Activated CD4-positive, alpha-beta T cell treated with anti-CD3 and anti-CD28 coated beads, Interleukin-2, Interleukin-6, amounts not matched to agents 100 ng/mL and 50 ng/mL, durations not matched to agents 16 hours and 8 hours (primary cell): ENCODE measurements at regions not wholly inside any gene's neighbourhood (a gene's known extent, or its start where the extent isn't known, plus 50 kb on each side); places are given as distances from the start of the nearest gene placed in this dataset.
"Not testable (repeated sequence)": the region's sequence is repeated elsewhere in the genome, so short reads cannot be mapped to it uniquely, and the experiment has no call there.

Experiments
- DNase-seq: peaks from one replicate; pipeline ENCODE4 v3.0.0-alpha.2; 2020

- DNase-seq = no peak
These were observed 483.1 kb upstream of the PIK3R1 start for GRCh38 chr5:67732471-67732870.

DNA sequence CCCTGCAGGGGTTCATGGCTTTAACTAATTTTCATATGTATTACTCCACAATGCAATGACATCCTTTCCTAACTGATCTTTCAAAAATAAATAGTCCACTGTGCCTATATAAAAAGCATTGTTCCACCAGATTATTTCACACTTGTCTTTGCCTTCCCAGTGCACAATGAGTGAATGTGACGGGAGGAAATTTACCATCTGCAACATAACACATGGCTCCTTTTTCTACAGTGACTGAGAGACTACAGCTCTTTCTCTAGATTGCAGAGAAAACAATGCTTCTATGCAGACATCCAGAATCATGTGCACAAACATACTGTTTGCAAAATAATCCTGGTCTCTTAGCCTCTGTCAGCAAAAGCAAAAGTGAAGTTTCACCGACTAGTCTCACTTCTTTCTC, 483.7 kb upstream of the PIK3R1 start:
- DNase-seq = no peak

DNA sequence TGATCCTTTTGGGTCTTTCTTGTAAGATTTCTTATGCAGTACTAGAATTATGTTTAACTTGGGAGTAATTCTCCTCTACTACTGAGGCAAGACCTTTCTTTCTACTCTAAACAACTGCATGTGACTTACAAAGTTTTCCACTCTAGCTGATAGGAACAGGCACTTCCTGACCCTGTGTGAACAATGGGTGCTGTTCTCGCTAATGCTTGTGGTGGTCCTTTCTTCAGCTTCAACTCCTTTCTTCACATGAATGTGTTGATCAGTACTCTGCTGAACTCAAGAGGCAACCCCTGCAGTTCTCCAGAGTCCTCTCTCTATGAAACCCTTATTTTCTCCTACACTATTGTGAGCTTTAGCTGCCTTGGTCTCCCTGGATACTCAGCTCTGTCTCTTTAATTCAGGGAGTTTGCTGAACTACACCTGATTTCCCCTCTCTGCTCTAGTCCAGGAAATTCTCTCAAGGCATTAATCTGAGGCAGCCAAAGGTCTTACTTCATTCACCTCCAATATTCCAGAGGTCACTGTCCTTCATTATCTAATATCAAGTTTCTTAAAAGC, 484.6 kb upstream of the PIK3R1 start:
- DNase-seq = no peak

DNA sequence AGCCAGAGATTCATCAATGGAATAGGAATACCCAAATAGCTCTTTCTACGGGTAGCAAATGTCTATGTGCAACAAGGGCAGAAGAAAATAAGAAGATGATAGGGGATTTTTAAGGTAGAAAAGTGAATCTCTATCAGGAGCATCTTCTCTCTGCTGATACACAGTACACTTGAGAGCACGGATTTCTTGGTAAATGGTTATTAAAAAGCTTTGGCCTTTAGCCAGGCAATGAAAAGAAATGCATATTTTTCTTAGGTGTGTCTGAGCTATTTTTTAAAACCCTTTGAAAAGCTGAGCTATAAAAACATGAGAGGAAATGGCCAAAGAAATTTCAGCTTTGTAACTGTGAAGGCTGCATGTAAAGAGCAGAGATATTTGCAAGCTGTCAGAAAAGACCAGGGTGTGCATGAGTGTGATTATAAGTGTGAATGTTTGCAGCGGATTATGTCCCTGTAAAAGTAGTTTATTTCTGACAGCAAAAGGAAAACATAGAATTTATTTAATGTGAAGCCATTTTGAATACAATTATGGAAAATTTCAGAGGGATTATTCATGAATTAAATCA, 487.1 kb upstream of the PIK3R1 start:
- DNase-seq = no peak

GRCh38 chr5:67725604-67726003, 490.0 kb upstream of the PIK3R1 start:
- no peak for DNase-seq

GRCh38 chr5:67724412-67725135, 491.0 kb upstream of the PIK3R1 start:
- no peak for DNase-seq

DNA sequence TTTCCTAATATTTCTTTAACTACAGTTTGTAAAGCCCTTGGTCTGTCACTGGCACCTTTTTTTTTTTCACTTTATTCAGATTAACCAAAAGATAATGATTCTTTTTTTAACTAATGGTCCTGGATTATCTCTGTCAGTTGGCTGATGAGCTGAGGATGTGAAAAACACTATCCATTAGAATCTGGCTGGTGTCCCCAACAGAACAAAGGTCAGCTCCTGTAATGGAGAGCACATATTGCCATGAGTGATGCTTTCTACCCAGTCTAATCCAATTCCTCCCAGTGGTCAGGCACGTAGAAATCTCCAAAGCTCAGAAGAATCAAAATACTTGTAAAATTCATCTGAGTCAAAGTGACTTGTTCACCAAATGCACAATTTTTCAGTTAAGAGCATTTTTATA, 491.7 kb upstream of the PIK3R1 start:
- DNase-seq = no peak

DNA sequence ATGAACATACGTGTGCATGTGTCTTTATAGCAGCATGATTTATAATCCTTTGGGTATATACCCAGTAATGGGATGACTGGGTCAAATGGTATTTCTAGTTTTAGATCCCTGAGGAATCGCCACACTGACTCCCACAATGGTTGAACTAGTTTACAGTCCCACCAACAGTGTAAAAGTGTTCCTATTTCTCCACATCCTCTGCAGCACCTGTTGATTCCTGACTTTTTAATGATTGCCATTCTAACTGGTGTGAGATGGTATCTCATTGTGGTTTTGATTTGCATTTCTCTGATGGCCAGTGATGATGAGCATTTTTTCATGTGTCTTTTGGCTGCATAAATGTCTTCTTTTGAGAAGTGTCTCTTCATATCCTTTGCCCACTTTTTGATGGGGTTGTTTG, 493.0 kb upstream of the PIK3R1 start:
- DNase-seq = not testable (repeated sequence)

GRCh38 chr5:67720162-67720772, 495.3 kb upstream of the PIK3R1 start:
- no peak for DNase-seq

- no peak for DNase-seq
These were observed 505.4 kb upstream of the CD180 start for GRCh38 chr5:67702008-67702407.

- DNase-seq = no peak
These were observed 503.0 kb upstream of the CD180 start for GRCh38 chr5:67699560-67699959.

DNA sequence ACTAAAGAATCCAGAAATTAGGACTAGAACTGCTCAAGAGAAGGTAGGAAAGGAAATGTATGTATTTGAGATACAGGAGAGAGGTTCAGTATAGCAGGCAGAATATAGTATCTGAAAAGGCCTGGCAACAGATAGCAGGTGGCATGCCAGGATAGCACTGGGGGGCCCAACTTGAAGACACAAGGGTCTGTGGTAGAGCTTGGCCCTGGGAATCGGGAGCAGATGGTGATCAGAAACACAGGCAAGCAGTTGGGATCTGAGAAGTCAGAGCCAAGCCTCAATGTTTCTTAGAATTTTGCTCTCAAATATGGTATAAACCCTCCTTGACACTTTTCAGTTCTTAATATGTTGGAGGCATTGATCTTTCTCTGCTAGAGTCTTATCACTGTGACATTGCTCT, 499.8 kb upstream of the CD180 start:
- DNase-seq = no peak

GRCh38 chr5:67695369-67695768, 498.8 kb upstream of the CD180 start:
- DNase-seq = no peak

DNA sequence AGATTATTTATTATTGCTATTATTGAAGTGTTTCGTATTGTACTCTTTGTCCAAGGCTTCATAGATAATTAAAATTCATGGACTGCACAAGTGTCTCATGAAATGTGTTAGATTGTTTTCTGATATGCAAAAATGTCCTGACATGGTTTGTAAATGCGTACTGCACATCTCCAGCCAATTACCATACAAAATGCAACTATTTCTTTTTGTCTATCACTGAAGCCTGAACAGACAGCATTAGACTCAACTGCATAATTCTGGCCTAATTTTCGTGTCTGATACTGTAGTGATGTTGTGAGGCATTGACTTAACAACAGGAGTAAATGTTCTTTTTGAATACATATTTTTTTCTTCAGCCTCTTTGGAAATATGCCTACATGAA, 498.2 kb upstream of the CD180 start:
- no peak for DNase-seq

DNA sequence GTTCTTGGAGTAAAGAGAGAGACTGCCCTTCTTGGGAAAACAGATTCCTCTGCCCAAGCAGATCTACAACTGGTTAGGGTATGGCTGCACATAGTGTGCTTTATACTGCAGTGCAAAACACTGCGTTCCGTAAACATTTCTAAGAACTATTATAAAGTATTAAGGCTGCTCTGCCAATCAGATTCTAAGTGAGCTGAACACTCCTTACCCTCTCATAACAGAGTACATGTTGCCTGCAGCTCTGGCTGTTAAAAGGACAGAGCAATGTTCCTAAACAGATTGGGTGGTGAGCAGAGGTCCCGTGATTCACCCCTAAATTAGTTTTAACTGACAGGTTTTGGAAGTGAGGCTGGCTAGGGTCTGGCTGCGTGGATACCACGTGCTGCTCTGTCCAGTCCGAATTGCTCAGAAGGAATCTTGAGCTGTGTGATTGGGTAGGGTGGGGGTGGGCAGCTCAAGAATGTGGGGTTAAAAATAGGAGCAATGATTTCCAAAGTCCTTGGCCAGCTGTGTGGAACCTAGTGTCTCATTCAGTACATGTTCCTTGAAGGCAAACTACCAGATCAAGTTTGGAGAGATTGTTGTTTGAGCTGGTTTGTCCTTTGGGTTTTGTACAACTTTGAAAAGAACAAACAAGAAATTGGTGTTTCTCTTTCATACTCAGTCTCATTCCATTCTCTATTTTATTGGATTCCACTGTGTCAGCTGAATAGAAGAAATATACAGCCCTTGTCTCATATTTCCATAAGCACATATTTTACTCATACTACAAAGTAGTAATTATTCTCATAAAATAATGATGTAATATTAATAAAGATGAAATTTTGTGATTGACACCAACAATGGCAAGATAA, 497.6 kb upstream of the CD180 start:
- no peak for DNase-seq

- no peak for DNase-seq
These were observed 490.1 kb upstream of the CD180 start for GRCh38 chr5:67686746-67687145.

DNA sequence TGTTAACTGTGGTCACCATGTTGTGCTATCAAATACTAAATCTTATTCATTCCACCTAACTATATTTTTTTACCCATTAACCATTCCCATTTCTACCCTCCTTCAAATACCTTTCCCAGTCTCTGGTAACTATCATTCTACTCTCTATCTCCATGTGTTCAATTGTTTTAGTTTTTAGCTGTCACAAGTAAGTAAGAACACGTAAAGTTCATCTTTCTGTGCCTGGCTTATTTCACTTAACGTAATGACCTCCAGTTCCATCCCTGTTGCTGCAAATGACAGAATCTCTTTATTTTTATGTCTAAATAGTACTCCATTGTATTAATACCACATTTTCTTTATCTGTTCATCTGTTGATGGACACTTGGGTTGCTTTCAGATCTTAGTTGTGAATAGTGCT, 485.1 kb upstream of the CD180 start:
- DNase-seq = no peak

DNA sequence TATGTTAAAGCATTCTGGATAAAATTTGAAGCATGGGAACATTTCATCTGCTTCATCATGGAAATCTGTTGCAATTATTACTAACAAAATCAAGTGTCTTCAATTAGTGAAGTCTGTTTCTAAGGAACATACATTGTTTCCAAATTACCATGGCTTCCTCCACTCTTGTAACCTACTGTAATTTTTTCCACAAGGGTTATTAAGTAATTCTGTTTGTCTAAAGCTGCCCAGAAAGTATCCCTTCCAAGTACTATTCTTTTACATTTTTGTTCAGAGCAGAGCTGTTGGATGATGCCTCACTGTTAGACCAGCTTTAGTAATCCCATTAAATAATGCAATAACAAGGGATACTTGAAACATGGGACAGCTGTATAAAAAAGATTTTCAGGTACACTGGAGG, 483.5 kb upstream of the CD180 start:
- no peak for DNase-seq

- no peak for DNase-seq
These were observed 482.7 kb upstream of the CD180 start for GRCh38 chr5:67679184-67679841.

DNA sequence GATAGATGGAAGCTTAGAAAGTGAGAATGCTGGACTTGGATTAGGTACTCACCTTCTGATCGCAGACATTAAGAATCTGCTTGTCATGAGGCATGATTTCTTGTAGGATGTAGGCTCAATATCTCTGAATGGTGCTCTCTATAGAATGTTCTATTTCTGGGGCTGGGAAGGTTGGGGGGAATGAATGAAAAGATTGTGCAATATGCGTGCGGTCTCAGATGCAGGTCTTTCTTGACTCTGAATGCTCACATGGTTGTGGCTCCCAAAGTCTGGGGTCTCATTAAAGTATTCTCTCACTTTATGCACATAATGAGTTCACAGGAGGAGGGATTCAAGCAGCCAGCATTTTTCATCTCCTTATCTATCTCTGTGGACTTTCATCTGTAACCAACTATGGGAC, 482.0 kb upstream of the CD180 start:
- DNase-seq = no peak

DNA sequence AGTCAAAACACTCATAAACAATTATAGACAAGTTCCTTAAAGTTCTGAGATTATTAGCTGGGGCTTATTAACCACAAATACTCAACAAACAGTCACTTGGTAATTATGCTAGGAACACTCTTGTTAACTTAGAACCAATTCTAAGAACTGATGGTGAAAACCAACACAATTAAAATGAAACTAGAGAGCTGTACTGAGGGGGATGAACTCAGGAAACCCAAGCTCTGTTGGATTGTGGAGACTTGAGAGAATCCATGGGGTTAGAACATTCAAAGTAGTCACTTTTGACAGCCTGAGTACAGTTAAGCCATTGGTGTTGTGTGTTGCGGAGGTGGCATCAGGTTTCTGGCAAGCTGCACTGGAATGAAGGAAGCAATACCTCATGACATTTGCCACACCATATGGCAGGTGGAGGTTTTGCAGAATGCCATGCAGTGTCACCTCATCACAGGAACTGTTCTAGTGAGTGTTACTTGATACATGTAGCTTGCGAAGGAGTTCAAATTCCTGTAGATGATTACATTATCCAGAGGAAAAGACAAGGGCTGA, 480.9 kb upstream of the CD180 start:
- DNase-seq = no peak

DNA sequence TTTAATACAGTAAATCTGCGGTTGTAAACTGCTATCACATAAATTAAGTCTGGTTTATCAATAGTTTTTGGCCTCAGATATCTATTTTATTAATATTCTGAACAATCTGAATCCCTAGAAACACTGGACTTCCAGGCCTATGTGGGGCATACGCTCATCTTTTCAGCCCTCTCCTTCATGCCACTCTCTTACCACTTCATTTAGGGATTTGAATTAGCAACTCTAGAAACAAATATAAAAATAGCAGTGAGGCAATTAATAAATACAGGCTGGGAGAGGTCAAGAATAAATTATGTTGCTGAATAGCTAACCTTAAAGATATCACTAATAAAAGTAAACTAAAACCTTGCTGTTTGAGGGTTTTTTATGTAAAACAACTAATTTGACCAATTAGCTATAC, 480.3 kb upstream of the CD180 start:
- no peak for DNase-seq
